Keratinocyte (primary cell): ENCODE measurements at regions not wholly inside any gene's neighbourhood (a gene's known extent, or its start where the extent isn't known, plus 50 kb on each side); places are given as distances from the start of the nearest gene placed in this dataset.
A peak's percentile ranks its signal among the peaks of the same experiment; 100 is the strongest.

Source experiments
- DNase-seq: peaks from one replicate; pipeline ENCODE4 v3.0.0-alpha.2; 2011; ENCODE audit warnings: low read depth, missing footprints, low spot score
- FAIRE-seq: peaks from 2 replicates; lab custom pipeline; 2011; peaks lifted over from hg19 to GRCh38; lab: Jason Lieb, UNC
- H2AFZ ChIP-seq: 2 replicates; pipeline ENCODE4 v1.6.0; 2012; ENCODE audit warnings: low read length, control low read depth, inconsistent platforms; ENCODE audit not compliant: control insufficient read depth
- H3K27ac ChIP-seq: 2 replicates; pipeline ENCODE4 v1.5.1; 2011; ENCODE audit warnings: low read length; ENCODE audit not compliant: control insufficient read depth, insufficient read depth
- H3K27me3 ChIP-seq: 3 replicates; pipeline ENCODE4 v1.6.0; 2011; ENCODE audit warnings: low read length; ENCODE audit not compliant: control insufficient read depth, insufficient read depth; ENCODE audit errors: extremely low read depth
- H3K36me3 ChIP-seq, 2 experiments: 2 replicates in 1 of 2; 3 replicates in 1 of 2; pipeline ENCODE4 v1.5.1; 2011; ENCODE audit warnings: low read length in 2 of 2, mild to moderate bottlenecking in 1 of 2; ENCODE audit not compliant: control insufficient read depth in 2 of 2, insufficient read depth in 2 of 2; ENCODE audit errors: extremely low read depth in 1 of 2
- H3K4me1 ChIP-seq: 3 replicates; pipeline ENCODE4 v1.5.1; 2011; ENCODE audit warnings: low read length; ENCODE audit not compliant: control insufficient read depth, insufficient read depth; ENCODE audit errors: extremely low read depth
- H3K4me2 ChIP-seq: 3 replicates; pipeline ENCODE4 v1.6.0; 2011; ENCODE audit warnings: low read depth, low read length; ENCODE audit not compliant: control insufficient read depth, insufficient read depth; ENCODE audit errors: extremely low read depth
- H3K4me3 ChIP-seq, 3 experiments: fragments of 200-600 bp in 1 of 3; sonication (generic) in 1 of 3; 2 replicates in 2 of 3; 3 replicates in 1 of 3; pipeline ENCODE4 v1.5.1; 2011 to 2016; ENCODE audit warnings: low read length in 3 of 3, mild to moderate bottlenecking in 3 of 3, control low read depth in 2 of 3, inconsistent platforms in 1 of 3, low read depth in 1 of 3, mixed read lengths in 1 of 3, mixed run types in 1 of 3, moderate library complexity in 1 of 3; ENCODE audit not compliant: control insufficient read depth in 2 of 3, insufficient read depth in 2 of 3; ENCODE audit errors: extremely low read depth in 1 of 3
- H3K79me2 ChIP-seq: 2 replicates; pipeline ENCODE4 v1.6.0; 2012; ENCODE audit warnings: low read length; ENCODE audit not compliant: control insufficient read depth, insufficient read depth
- H3K9ac ChIP-seq: 3 replicates; pipeline ENCODE4 v1.6.0; 2011; ENCODE audit warnings: low read length; ENCODE audit not compliant: control insufficient read depth, insufficient read depth; ENCODE audit errors: extremely low read depth
- H3K9me1 ChIP-seq: 3 replicates; pipeline ENCODE4 v1.6.0; 2011; ENCODE audit warnings: low read length; ENCODE audit not compliant: control insufficient read depth, insufficient read depth; ENCODE audit errors: extremely low read depth
- H3K9me3 ChIP-seq: 2 replicates; pipeline ENCODE4 v1.5.1; 2012; ENCODE audit warnings: low read depth, low read length; ENCODE audit not compliant: control insufficient read depth
- H4K20me1 ChIP-seq: 3 replicates; pipeline ENCODE4 v1.6.0; 2011; ENCODE audit warnings: low read length; ENCODE audit not compliant: control insufficient read depth, insufficient read depth; ENCODE audit errors: extremely low read depth
- CTCF ChIP-seq, 3 experiments: IDR thresholded peaks in 1 of 3; conservative IDR thresholded peaks in 1 of 3; optimal IDR thresholded peaks in 1 of 3; 2 replicates in 2 of 3; 3 replicates in 1 of 3; pipeline versions ENCODE3 to v1.5.1; 2011; ENCODE audit warnings: low read length in 3 of 3, mild to moderate bottlenecking in 3 of 3, moderate library complexity in 2 of 3, control low read depth in 1 of 3, inconsistent platforms in 1 of 3; ENCODE audit not compliant: insufficient read depth in 2 of 3; ENCODE audit errors: extremely low read depth in 1 of 3
- EZH2 ChIP-seq: IDR thresholded peaks from one replicate; pipeline ENCODE4 v1.6.1; 2012; ENCODE audit warnings: inconsistent platforms, mild to moderate bottlenecking, low read length, moderate library complexity
- dilution Hi-C: fragments of 300-500 bp; cut with MboI; formaldehyde crosslinking; loops from one replicate; pipeline ENCODE4 v1.7.0; 2020; ENCODE audit warnings: low sequenced_read_pairs; ENCODE audit not compliant: extremely low pct_ligation_motif_present

- Histone ChIP-seq H3K9me3 (no peaks in the 10 kb centered on the region), H2AFZ (no peak overlapping the region), H3K79me2 (no peaks in the 10 kb centered on the region), H3K27me3 (peaks cover 44% of the 10 kb centered on the region), H3K4me1 (peaks cover 7% of the 10 kb centered on the region), H3K4me3 (peak overlapping the region in 1 of 3 experiments; percentile 13), H3K27ac (no peak overlapping the region), H4K20me1 (no peaks in the 10 kb centered on the region), H3K36me3 (no peaks in the 10 kb centered on the region), H3K9ac (no peak overlapping the region), H3K4me2 (peak overlapping the region; percentile 76), H3K9me1 (no peaks in the 10 kb centered on the region)
- dilution Hi-C loops = no loop called here
- no peak for TF ChIP-seq CTCF (optimal IDR thresholded peaks at IDR 0.05 in 1 of 3, IDR thresholded peaks at IDR 0.05 in 1 of 3, conservative IDR thresholded peaks at IDR 0.05 in 1 of 3; ENCODE audit: extremely low read depth in 1 of 3, insufficient read depth in 2 of 3, low read length in 3 of 3)
- TF ChIP-seq EZH2 = peak; percentile 20
- no peak for DNase-seq
- FAIRE-seq = no peak
These were observed 152.6 kb upstream of the SLC4A4 start for GRCh38 chr4:71186257-71186565.

GRCh38 chr4:71186566-71187403, 152.0 kb upstream of the SLC4A4 start:
- no peak overlapping the region for H3K27ac ChIP-seq

More at GRCh38 chr4:71186566-71187403, 152.0 kb upstream of the SLC4A4 start:
- FAIRE-seq (no peak), DNase-seq (no peak)
- H3K9ac ChIP-seq = no peak overlapping the region
- H3K36me3 ChIP-seq = no peaks in the 10 kb centered on the region
- TF ChIP-seq EZH2 (peak; percentile 4), CTCF (optimal IDR thresholded peaks at IDR 0.05 in 1 of 3, IDR thresholded peaks at IDR 0.05 in 1 of 3, conservative IDR thresholded peaks at IDR 0.05 in 1 of 3; ENCODE audit: extremely low read depth in 1 of 3, insufficient read depth in 2 of 3, low read length in 3 of 3) (no peak)
- dilution Hi-C loops = no loop called here
- no peaks in the 10 kb centered on the region for H3K9me3 ChIP-seq
- H3K4me2 ChIP-seq = peak overlapping the region; percentile 76
- H3K4me3 ChIP-seq = peak overlapping the region; percentile 24 to 58 (median 57)
- peaks cover 44% of the 10 kb centered on the region for H3K27me3 ChIP-seq
- peaks cover 7% of the 10 kb centered on the region for H3K4me1 ChIP-seq
- H2AFZ ChIP-seq = peak overlapping the region; percentile 49
- H4K20me1 ChIP-seq = no peaks in the 10 kb centered on the region
- H3K79me2 ChIP-seq = no peaks in the 10 kb centered on the region
- no peaks in the 10 kb centered on the region for H3K9me1 ChIP-seq
